Activated CD8-positive, alpha-beta memory T cell treated with anti-CD3 and anti-CD28 coated beads, Interleukin-2, amount 10 ng/mL, durations not matched to agents 7 days and 5 days (primary cell): ENCODE measurements at regions not wholly inside any gene's neighbourhood (a gene's known extent, or its start where the extent isn't known, plus 50 kb on each side); places are given as distances from the start of the nearest gene placed in this dataset.
A peak's percentile ranks its signal among the peaks of the same experiment; 100 is the strongest.
"Not testable (repeated sequence)": the region's sequence is repeated elsewhere in the genome, so short reads cannot be mapped to it uniquely, and the experiment has no call there.

Experiments used
- ATAC-seq: fragments of 150-1000 bp; cut with Tn5 transposase; one replicate; pipeline ENCODE4 v1.10.0; 2021; ENCODE audit warnings: moderate library complexity
- CTCF ChIA-PET: fragments of 350-600 bp; sonication (Branson Sonifier 250); formaldehyde crosslinking; loops from one replicate; lab custom pipeline; 2021; ENCODE audit warnings: antibody characterized with exemption; lab: Charles Lee
- DNase-seq: peaks from one replicate; pipeline ENCODE4 v3.0.0-alpha.2; 2020
- H3K27ac Mint-ChIP-seq: one replicate; pipeline ENCODE4 v1.8.0; 2021; ENCODE audit warnings: mild to moderate bottlenecking, mixed read lengths
- H3K27me3 Mint-ChIP-seq: one replicate; pipeline ENCODE4 v1.8.0; 2021; ENCODE audit warnings: mixed read lengths
- H3K36me3 Mint-ChIP-seq: one replicate; pipeline ENCODE4 v1.8.0; 2021; ENCODE audit warnings: mild to moderate bottlenecking, mixed read lengths
- H3K4me1 Mint-ChIP-seq: one replicate; pipeline ENCODE4 v1.8.0; 2021; ENCODE audit warnings: mixed read lengths
- H3K4me3 Mint-ChIP-seq: one replicate; pipeline ENCODE4 v1.8.0; 2021; ENCODE audit warnings: mild to moderate bottlenecking, moderate library complexity, mixed read lengths
- H3K9me3 Mint-ChIP-seq: one replicate; pipeline ENCODE4 v1.8.0; 2022; ENCODE audit warnings: low read depth, mixed read lengths

DNA sequence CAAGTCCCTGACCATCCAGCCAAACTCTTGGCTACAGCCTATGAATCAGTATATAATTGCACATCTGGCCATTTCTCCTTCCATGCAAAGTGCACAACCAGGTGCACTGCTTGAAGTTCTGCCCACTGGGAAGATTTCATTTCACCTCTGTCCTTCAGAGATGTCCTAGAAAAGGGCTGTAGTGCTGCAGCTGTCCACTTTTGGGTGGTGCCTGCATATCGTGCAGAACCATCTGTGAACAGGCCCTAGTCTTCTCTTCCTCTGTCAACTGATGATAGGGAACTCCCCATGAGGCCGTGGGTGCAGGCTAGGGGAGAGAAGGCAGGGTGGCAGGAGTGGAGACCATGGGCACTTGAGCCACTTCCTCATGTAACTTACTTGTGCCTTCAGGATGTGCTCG, 470.6 kb upstream of the RGS6 start:
- DNase-seq, ATAC-seq, H3K27me3 Mint-ChIP-seq, H3K4me1 Mint-ChIP-seq, CTCF ChIA-PET, H3K9me3 Mint-ChIP-seq, H3K4me3 Mint-ChIP-seq, H3K27ac Mint-ChIP-seq: not testable (repeated sequence)
- peaks cover 26% of the 10 kb centered on the region for H3K36me3 Mint-ChIP-seq

DNA sequence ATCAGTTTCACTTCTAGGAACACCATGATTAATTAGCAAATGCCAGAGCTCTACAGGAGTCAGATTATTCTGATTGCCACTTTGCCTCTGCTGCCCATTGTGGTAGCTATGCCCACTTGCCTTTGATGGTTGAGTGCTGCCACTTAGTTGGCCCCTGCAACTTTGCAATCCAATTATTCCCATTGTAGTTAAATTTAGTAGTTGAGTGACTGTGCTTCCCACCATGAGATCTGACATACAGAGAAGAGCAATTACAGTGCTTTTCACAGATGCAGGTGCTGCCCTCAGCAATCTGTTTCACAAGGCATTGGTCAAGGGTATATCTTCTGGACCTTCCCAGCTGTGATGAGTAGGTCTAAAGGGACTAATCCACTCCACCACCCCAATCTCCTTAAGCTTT, 468.4 kb upstream of the RGS6 start:
- H3K9me3 Mint-ChIP-seq: peaks cover 7% of the 10 kb centered on the region
- no peaks in the 10 kb centered on the region for H3K4me1 Mint-ChIP-seq
- no peak for DNase-seq
- CTCF ChIA-PET: no interaction called here
- H3K36me3 Mint-ChIP-seq: peaks cover 34% of the 10 kb centered on the region
- ATAC-seq: no peak
- H3K4me3 Mint-ChIP-seq: no peak overlapping the region
- H3K27ac Mint-ChIP-seq: no peak overlapping the region
- no peaks in the 10 kb centered on the region for H3K27me3 Mint-ChIP-seq

DNA sequence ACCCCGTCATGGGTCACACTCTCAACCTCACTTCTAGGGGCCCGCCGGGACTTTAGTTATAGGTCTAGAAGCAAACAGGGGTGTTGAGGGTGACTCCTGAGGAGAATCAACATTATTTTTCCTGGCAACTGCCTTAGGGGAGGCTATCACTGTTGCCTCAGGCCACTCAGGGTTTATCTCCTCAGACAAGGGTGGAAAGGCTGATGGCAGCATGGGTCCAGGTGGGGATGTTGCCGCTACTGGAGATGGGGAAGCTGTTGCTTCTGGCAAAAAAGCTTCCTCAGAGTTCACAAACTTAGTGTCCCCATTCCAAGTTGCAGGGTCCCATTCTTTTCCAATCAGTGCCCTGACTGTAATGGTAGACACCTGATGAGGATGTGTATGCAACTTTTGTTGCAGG, 467.4 kb upstream of the RGS6 start:
- ATAC-seq (no peak), DNase-seq (no peak)
- H3K36me3 Mint-ChIP-seq: peaks cover 32% of the 10 kb centered on the region
- CTCF ChIA-PET: no interaction called here
- no peak overlapping the region for H3K4me3 Mint-ChIP-seq
- H3K9me3 Mint-ChIP-seq: peaks cover 7% of the 10 kb centered on the region
- no peaks in the 10 kb centered on the region for H3K27me3 Mint-ChIP-seq
- peaks cover 7% of the 10 kb centered on the region for H3K4me1 Mint-ChIP-seq
- no peak overlapping the region for H3K27ac Mint-ChIP-seq

DNA sequence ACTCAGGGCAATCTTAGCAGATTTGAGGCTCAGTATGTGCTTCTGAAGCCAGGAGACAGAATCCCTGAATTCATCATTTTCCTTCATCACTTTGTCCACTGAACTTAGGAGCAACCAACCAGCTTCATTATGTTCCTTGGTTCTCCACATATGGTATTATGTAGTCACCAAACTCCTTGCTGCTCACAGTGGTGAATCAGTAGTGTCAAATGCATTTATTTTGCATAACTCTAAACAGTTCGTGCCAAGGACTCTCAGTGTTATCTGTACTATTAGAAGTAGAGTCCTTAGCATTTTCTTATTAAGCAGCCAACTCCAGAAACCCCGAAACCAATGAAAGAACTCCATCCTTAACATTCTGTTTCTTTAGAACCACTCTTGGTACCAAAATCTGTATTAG, 466.9 kb upstream of the RGS6 start:
- Mint-ChIP-seq H3K27ac (no peak overlapping the region), H3K4me3 (no peak overlapping the region), H3K27me3 (no peaks in the 10 kb centered on the region), H3K36me3 (peaks cover 29% of the 10 kb centered on the region), H3K9me3 (peaks cover 7% of the 10 kb centered on the region), H3K4me1 (peaks cover 10% of the 10 kb centered on the region)
- no peak for DNase-seq
- ATAC-seq: no peak
- CTCF ChIA-PET: no interaction called here

DNA sequence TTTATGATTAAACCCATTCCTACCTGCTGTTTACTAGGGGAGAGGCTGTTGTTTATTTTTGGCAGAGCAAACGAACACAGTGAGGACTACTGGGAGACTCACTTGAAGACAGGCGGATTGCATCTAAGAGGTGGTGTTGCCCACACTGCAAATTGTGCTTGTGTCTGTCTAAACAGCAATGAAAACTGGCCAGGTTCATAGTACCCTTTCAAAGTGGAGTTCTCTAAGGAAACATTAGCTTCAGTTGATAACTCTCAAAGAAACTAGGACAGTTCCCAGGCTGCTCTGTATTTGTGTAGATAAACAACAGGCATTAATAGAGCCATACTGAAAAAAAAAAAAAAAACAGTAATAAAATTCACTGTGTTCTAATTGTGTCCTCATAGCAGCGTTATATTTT, 466.0 kb upstream of the RGS6 start:
- no peak for DNase-seq
- Mint-ChIP-seq H3K36me3 (peaks cover 27% of the 10 kb centered on the region), H3K27ac (no peak overlapping the region), H3K27me3 (no peaks in the 10 kb centered on the region), H3K9me3 (peaks cover 7% of the 10 kb centered on the region), H3K4me1 (peaks cover 13% of the 10 kb centered on the region), H3K4me3 (no peak overlapping the region)
- CTCF ChIA-PET: no interaction called here
- no peak for ATAC-seq

DNA sequence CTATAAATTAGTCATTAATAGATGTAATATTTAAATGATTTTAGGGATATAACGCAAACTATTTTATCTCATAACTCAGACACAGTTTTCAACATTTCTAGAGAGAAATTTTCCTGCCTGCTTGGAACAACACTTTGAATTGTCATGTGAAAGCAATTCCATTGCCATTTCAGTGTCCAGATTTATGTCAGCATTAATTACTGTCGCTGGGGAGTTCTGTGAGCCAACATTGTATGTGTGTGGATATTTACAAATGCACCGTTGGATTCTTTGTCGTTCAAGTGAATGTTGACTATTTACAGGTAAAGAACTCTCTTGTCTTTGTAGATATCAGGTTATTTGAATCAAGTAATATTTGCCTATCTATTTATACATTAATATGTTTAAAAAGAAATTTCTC, 465.3 kb upstream of the RGS6 start:
- Mint-ChIP-seq H3K27me3 (no peaks in the 10 kb centered on the region), H3K4me1 (peaks cover 18% of the 10 kb centered on the region), H3K36me3 (peaks cover 30% of the 10 kb centered on the region), H3K27ac (no peak overlapping the region), H3K4me3 (no peak overlapping the region), H3K9me3 (peaks cover 7% of the 10 kb centered on the region)
- no peak for ATAC-seq
- no peak for DNase-seq
- CTCF ChIA-PET: no interaction called here

DNA sequence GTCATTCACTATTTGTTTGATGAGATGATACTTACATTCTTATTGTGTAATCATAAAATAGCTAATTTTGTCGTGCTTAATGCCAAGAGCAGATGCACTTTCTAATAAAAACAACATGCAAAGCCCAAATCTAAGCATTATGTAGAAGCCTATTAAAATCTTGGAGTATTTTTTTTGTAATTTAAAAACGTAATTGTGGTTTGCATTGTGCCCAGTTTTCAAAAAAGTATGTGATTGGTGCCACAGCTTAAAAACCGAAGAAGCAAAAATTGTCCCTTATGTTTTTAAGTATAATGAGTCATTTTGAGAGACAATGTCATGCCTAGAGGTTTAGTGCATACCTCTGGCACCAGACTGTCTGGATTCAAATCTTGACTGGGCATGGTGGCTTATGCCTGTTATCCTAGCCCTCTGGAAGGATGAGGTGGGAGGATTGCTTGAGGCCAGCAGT, 464.8 kb upstream of the RGS6 start:
- no peak overlapping the region for H3K27ac Mint-ChIP-seq
- H3K4me3 Mint-ChIP-seq: no peak overlapping the region
- peaks cover 7% of the 10 kb centered on the region for H3K9me3 Mint-ChIP-seq
- H3K36me3 Mint-ChIP-seq: peaks cover 30% of the 10 kb centered on the region
- DNase-seq (no peak), ATAC-seq (no peak)
- H3K27me3 Mint-ChIP-seq: no peaks in the 10 kb centered on the region
- CTCF ChIA-PET: no interaction called here
- peaks cover 20% of the 10 kb centered on the region for H3K4me1 Mint-ChIP-seq

DNA sequence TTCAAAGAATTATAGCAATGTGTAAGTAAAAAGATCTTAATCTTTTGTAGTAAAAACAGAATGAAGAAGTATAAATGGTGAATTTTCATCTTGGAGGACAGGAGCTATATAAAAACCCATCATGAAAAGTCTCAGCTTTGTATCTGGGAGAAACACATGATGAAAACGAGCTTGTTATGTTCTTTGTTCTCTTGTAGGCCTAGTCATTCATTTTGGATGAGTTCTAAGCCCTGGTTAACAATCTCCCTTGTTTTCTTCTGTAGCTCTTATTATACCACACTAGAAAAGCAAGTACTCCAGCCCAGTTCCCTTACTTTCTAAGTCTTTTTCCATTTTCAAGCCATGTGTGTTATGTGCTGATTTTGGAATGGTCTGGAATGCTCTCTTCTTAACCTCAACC, 463.5 kb upstream of the RGS6 start:
- peaks cover 27% of the 10 kb centered on the region for H3K4me1 Mint-ChIP-seq
- no peaks in the 10 kb centered on the region for H3K27me3 Mint-ChIP-seq
- ATAC-seq: no peak
- no peak for DNase-seq
- H3K9me3 Mint-ChIP-seq: peaks cover 7% of the 10 kb centered on the region
- H3K36me3 Mint-ChIP-seq: peaks cover 28% of the 10 kb centered on the region
- CTCF ChIA-PET: no interaction called here
- H3K4me3 Mint-ChIP-seq: no peak overlapping the region
- no peak overlapping the region for H3K27ac Mint-ChIP-seq

DNA sequence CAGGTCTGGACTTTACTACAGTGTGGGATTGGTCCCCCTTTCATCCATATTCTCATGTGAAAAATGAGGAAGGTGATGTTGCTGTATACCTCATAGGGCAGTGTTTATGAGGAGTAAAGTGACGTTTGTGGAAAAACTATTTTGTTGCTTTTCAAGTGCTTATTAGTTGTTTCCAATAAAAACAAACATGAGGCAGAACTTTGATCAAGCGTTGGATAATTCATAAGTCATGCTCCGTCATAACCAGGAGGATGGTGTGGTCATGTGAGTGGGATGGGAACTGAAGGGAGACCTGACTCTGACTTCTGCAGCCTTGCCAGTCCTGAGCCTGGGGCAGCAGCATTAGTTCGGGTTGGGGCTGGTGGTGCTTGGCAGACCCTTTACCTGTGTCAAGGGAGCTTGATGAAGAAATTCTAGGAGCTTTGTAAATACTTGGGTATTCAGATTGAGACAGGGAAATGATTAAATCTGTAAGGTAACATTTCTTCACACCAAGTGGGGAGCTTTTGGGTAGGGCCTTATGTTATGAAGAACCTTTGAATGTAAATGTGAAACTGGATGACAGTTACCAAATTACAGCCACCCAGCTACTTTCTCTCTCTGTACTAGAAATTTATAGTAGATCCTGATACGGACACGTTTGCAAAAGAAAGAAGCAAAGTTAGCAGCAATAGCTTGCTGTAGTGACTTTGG, 462.4 kb upstream of the RGS6 start:
- no peak for ATAC-seq
- no peak overlapping the region for H3K27ac Mint-ChIP-seq
- CTCF ChIA-PET: interaction anchor here (0.7 kb wide), 1 partner anchor 329 kb away, joined by 3 read pairs; no protein-coding TSS in a partner anchor

DNA sequence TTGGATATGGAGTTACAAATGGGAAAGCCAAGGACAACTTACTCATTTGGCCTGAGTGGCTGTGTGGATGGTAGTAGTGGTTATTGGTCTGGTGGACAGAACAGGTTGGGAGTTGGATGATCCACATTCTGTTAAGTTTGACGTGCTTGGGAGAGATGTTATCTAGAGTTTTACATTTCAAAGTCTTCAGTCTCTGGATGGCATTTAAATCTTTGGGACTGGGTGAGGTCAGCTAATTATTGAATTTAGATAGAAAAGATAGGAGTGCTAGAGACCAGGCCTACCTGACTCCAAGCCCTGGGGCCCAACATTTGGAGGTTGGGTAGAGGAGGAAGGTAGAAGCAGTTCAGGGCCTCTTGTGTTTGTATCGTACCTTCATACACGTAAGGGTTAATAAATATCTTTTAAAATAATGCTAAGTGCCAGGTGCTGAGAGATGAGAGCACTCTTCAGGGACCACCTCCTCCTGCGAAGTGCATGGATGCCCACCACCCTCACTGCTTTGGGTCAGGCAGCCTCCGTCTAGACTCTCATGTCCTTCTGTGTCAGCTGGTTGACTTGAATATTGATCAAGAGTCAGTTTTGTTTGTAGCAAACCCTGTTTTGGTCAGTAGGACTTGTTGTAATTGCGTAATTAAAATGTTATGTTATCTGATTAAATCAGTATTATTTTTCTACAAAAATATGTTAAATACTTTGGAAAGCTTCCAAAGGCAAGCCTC, 460.4 kb upstream of the RGS6 start:
- ATAC-seq (no peak), DNase-seq (no peak)
- H3K27ac Mint-ChIP-seq: no peak overlapping the region
- no peak overlapping the region for H3K4me3 Mint-ChIP-seq
- CTCF ChIA-PET: no interaction called here
- peaks cover 21% of the 10 kb centered on the region for H3K36me3 Mint-ChIP-seq
- peaks cover 41% of the 10 kb centered on the region for H3K4me1 Mint-ChIP-seq
- H3K9me3 Mint-ChIP-seq: peaks cover 4% of the 10 kb centered on the region
- no peaks in the 10 kb centered on the region for H3K27me3 Mint-ChIP-seq

More for the DNA sequence above, 462.4 kb upstream of the RGS6 start:
- Mint-ChIP-seq H3K4me3 (no peak overlapping the region), H3K4me1 (peaks cover 28% of the 10 kb centered on the region), H3K27me3 (no peaks in the 10 kb centered on the region), H3K36me3 (peaks cover 24% of the 10 kb centered on the region), H3K9me3 (peaks cover 4% of the 10 kb centered on the region)
- no peak for DNase-seq

DNA sequence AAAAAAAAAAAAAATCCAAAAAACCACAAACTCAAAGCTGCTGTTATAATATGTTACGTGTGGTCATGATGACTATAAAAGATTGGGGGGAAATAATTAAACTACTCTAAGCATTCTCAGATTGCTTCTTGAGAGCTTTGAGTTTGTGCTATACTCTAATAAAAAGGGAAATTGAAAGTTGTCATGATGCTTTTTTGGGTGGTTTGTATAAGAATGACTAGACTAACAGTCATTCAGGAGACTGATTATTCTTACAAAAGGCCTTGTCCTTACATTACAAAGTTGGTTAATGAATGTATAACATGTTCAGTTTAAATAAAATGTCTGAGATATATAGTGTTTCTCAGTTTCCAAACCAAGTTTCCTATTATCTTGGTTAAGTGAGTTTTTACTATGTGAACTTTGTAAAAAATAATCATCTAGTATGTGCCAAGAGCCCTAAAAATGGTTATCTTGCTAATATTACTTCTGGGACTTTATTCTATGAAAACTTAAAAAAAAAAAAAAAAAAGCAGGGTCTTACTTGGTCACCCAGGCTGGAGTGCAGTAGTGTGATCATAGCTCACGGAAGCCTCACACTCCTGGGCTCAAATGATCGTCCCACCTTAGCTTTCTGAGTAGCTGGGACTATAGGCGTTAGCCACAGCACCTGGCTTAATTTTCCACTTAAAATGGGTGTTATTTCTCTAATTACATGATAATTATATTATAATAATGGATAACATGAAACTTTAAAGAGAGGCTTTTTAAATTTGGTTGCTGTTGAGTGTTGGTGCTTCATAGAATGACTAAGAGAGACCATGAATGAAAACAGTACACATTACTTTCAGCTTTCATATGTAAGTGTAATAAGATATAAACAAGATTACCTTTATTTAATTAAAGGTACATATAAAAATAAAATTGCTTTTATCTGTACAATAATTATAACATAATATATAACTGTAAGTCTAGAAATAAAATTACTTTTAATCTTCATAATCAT, 459.6 kb upstream of the RGS6 start:
- Mint-ChIP-seq H3K4me1 (peaks cover 45% of the 10 kb centered on the region), H3K9me3 (peaks cover 3% of the 10 kb centered on the region), H3K27ac (no peak overlapping the region), H3K36me3 (peaks cover 20% of the 10 kb centered on the region), H3K4me3 (no peak overlapping the region), H3K27me3 (no peaks in the 10 kb centered on the region)
- peak; percentile 40 for ATAC-seq
- DNase-seq: no peak
- CTCF ChIA-PET: no interaction called here

DNA sequence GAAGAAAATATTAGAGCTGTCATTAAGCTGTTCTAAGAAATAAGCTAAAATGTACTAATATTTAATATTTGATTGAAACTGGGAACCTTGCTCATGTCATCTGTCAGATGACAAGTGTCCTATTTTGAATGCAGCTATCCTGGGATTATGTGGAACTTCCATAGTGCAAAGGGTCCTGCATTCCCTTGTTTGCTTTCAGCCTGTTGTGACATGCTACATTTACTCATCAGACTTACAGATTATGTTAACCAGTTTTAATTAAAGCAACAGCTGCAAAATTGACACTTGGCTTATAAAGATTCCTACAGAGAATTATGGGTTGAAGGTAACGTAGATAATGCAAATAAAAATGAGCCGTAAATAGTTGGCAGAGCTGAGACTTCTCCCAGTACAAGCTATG, 458.4 kb upstream of the RGS6 start:
- no peaks in the 10 kb centered on the region for H3K9me3 Mint-ChIP-seq
- peaks cover 55% of the 10 kb centered on the region for H3K4me1 Mint-ChIP-seq
- no peak overlapping the region for H3K27ac Mint-ChIP-seq
- DNase-seq (no peak), ATAC-seq (no peak)
- H3K4me3 Mint-ChIP-seq: no peak overlapping the region
- peaks cover 17% of the 10 kb centered on the region for H3K36me3 Mint-ChIP-seq
- H3K27me3 Mint-ChIP-seq: no peaks in the 10 kb centered on the region
- CTCF ChIA-PET: no interaction called here
